ENCODE measurements at regions not wholly inside any gene's neighbourhood (a gene's known extent, or its start where the extent isn't known, plus 50 kb on each side); places are given as distances from the start of the nearest gene placed in this dataset.

GRCh38 chr16:54817940-54818574 lies 112.6 kb upstream of the IRX5 start:
- TF ChIP-seq, protein P1, sequence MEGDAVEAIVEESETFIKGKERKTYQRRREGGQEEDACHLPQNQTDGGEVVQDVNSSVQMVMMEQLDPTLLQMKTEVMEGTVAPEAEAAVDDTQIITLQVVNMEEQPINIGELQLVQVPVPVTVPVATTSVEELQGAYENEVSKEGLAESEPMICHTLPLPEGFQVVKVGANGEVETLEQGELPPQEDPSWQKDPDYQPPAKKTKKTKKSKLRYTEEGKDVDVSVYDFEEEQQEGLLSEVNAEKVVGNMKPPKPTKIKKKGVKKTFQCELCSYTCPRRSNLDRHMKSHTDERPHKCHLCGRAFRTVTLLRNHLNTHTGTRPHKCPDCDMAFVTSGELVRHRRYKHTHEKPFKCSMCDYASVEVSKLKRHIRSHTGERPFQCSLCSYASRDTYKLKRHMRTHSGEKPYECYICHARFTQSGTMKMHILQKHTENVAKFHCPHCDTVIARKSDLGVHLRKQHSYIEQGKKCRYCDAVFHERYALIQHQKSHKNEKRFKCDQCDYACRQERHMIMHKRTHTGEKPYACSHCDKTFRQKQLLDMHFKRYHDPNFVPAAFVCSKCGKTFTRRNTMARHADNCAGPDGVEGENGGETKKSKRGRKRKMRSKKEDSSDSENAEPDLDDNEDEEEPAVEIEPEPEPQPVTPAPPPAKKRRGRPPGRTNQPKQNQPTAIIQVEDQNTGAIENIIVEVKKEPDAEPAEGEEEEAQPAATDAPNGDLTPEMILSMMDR (IDR thresholded peaks at IDR 0.05) = no peak
- no peak for TF ChIP-seq POLR2AphosphoS5 (IDR thresholded peaks at IDR 0.05)
